Stimulated activated CD8-positive, alpha-beta memory T cell treated with anti-CD3 and anti-CD28 coated beads, Interleukin-4, amount 100 ng/mL, for 24 hours (primary cell): ENCODE measurements at regions not wholly inside any gene's neighbourhood (a gene's known extent, or its start where the extent isn't known, plus 50 kb on each side); places are given as distances from the start of the nearest gene placed in this dataset.

Experiments used
- DNase-seq: peaks from one replicate; pipeline ENCODE4 v3.0.0-alpha.2; 2020; ENCODE audit warnings: low read depth

DNA sequence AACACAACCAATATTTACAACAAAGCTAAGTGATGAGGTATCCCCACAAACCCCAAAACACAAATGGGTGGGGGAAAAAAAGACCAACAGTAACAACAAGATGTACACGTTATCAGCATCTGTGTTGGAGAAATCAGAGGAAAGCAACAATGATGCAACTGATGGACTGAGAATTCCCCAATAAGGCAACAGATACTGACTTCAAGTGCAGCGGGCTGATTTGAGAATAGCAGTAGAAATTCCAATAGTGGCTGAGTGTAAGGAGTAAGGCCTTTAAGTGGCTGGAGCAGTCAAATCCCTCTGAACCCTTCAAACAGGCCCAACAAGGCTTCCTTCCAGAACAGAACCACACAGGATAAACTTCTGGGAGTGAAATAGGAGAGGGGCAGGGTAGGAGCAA, 97.6 kb downstream of the TM2D1 start:
- no peak for DNase-seq

GRCh38 chr1:61626816-61627215, 98.1 kb downstream of the TM2D1 start:
- DNase-seq = no peak

GRCh38 chr1:61623852-61624251, 101.1 kb downstream of the TM2D1 start:
- no peak for DNase-seq

DNA sequence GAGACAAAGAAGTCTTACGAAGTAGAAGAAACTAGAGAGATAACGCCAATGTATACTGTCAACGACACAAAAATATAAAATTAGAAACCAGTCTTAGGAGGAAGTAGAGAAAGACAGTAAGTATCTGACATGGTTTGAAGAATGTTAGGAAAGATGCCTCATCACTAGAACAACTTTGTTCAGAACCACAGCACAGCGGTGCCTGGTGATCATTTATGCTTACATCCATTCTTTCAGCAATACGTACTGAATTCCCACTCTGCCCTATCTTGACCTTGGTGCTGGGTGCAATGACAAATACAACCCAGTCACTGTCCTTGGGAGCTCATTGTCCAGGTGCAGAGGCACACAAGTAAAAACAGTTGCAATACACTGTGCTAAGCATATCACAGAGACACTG, 104.4 kb downstream of the TM2D1 start:
- DNase-seq = no peak

DNA sequence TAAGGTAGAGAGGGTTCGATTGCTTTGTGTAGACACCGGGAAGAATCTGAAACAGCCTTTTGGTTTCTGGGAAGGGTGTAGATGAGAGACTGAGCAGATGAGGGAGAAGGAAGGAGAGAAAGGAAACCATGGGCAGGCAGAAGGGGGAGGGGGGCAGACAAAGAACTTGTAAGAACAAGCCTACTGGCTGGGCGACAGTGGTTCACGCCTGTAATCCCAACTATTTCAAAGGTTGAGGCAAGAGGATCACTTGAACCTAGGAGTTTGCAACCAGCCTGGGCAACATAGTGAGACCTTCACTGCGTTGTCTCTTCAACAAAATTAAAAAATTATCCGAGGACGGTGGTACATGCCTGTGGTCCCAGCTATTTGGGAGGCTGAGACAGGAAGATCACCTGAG, 106.2 kb downstream of the TM2D1 start:
- no peak for DNase-seq

- DNase-seq = no peak
Observed at GRCh38 chr1:61618193-61618592, 106.7 kb downstream of the TM2D1 start.

- no peak for DNase-seq
Observed at GRCh38 chr1:61616830-61617229, 108.1 kb downstream of the TM2D1 start.

GRCh38 chr1:61612602-61613001, 112.3 kb downstream of the TM2D1 start:
- no peak for DNase-seq

DNA sequence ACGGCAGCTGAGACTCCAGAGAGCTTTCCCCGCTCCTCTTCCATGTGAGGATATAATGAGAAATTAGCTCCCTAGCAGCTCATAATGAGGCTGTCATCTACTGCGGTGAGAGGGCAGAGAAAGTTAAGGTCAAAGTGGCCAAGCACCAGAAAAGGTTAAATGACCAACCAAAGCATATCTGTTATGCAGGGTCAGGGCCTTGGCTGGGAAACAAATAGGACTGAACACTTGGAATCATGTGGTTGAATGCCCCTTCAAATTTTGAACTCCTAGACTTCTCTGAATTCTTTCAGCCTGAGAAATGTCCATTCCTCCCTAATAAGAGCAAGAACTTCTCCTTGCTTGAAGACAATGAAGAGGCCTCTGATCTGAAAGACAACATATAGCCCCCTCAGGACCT, 115.9 kb downstream of the TM2D1 start:
- DNase-seq = no peak

GRCh38 chr1:61607448-61607847, 117.5 kb downstream of the TM2D1 start:
- DNase-seq = no peak

DNA sequence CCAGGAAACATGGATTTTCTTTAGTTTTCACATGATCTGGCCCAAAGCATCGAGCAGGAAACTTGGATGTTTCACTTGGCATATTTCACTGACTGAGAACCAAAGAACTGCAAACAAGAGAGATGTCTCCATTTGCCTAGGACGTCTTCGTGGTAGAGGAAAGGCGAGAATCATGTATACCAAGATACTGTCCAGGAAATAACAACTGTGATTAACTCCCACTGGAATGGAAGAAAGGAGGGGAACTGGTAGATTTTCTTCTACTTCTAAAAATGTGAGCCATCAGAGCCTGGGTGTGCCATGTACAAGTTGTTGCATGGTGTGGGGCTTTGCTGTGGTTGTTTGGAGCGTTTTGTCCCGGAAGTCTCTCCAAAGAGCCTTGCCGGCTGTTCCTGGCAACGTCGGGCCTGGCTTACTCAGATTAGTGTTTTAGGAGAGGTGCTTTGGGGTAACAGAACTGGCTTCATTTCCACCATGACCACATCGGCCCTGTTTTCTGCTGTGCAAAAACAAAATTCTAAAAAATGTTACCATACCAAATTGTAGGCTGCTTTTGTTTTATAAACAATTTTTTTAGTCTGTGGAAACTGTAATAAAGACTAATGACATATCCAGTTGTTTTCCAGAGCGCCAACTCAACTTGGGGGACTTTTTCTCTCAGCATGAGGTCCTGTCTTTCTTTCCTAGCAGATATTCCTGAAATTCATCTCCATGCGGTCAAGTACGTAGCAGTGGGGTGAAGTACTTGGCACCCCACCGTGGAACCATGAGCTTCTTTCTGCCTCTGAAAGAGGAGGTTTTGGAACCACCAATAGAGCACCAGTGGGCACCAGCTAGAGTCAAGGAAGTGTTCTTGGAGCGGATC, 118.3 kb downstream of the TM2D1 start:
- DNase-seq = no peak

- DNase-seq = no peak
Observed at GRCh38 chr1:61605607-61606321, 119.2 kb downstream of the TM2D1 start.

- no peak for DNase-seq
Observed at GRCh38 chr1:61604684-61605083, 120.3 kb downstream of the TM2D1 start.

DNA sequence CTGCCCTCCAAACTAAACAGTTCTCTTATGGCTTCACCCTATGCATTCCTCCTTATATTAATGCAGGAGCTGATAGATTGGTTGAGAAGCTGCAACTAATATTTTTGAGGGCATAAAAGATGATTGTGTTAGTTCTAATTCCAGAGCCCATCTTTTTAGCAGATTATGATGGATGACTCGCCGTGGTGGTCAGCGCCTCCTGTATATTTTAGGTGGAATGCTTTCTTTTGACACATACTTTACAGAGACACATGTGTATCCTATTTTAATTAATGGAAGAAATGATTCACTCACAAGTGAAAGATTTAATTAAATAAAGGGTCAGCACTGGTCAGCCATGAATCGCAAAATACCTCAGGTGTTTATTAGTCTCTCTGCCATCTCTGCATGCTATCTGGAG, 120.7 kb downstream of the TM2D1 start:
- no peak for DNase-seq

- DNase-seq = no peak
Observed at GRCh38 chr1:61602663-61603062, 122.3 kb downstream of the TM2D1 start.

GRCh38 chr1:61597601-61598000, 127.3 kb downstream of the TM2D1 start:
- no peak for DNase-seq

- DNase-seq = no peak
Observed at GRCh38 chr1:61593331-61593730, 131.6 kb downstream of the TM2D1 start.

- no peak for DNase-seq
Observed at GRCh38 chr1:61591351-61591750, 133.6 kb downstream of the TM2D1 start.

DNA sequence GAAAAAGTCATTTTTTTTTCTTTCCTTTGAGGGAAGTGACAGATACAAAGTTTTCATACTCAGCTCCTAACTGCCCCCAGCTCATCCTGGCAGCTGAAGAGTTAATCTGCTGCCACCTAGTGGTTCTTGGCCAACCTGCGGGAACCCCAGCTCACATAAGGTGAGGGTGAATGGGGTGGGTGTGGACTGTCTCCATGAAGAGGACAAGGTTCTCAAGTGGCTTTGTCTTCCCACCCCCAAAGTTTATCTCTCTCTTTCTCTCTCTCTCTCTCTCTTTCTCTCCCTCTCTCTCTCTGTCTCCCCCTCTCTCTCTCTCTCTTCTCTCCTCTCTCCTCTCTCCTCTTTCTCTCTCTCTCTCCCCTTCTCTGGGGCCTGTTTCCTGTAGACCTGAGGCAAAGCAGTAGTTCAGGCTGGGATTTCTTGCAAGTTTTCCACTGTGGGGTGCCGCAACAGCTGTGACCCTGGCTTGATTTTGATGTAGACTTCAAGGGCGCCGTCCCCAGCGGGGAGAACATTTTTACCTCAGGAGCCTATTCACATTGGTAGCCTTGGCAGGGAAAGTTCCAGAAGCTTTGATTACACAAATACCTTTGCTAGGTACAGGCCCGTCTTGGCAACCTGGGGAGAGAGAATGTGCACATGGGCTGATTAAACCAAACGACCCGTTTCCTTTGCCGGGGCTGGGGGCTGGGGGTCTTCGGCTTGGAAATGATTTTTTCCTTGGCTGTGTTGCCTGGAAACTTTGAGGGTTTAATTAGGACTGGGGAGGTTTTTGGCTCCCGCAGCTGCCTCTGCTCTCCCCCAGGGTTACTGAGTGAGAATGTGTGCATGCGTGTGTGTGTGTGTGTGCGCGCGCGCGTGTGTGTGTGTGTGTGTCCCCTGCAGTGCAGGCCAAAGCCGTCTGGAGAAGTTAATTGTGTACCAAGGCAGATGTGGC, 135.9 kb downstream of the TM2D1 start:
- DNase-seq = peak; percentile 28

- no peak for DNase-seq
Observed at GRCh38 chr1:61585714-61586113, 139.2 kb downstream of the TM2D1 start.

- no peak for DNase-seq
Observed at GRCh38 chr1:61583703-61584102, 141.2 kb downstream of the TM2D1 start.

DNA sequence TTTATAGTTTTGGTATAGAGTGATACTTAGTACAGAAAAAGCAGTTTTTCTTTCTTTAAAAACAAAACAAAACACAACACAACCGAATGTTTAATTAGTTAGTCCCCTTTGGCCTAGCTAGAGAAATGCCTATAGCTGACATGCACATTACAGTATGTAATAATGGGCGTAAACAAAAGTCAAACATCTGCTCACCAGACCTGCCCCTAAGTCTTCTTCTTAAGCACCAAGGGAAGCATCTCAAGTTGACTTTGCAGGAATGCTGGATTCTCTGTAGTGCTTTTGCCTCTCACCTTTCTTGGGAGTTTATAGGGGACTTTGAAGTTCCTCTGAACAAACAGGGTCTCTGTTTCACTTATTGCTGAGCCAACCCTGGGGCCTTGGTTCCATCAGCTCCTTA, 143.7 kb downstream of the TM2D1 start:
- no peak for DNase-seq
